SK-N-MC (cell line): ENCODE measurements at regions not wholly inside any gene's neighbourhood (a gene's known extent, or its start where the extent isn't known, plus 50 kb on each side); places are given as distances from the start of the nearest gene placed in this dataset.

Experiments used
- EZH2 ChIP-seq: fragments of 200-600 bp; sonication (generic); IDR thresholded peaks from one replicate; pipeline ENCODE4 v1.6.1; 2017; ENCODE audit warnings: antibody characterized with exemption
- FOXP2 ChIP-seq: optimal IDR thresholded peaks from 2 replicates; pipeline ENCODE3; 2011; ENCODE audit warnings: mild to moderate bottlenecking, moderate library complexity; ENCODE audit not compliant: insufficient read depth; ENCODE audit errors: extremely low read length, control extremely low read depth
- POLR2AphosphoS5 ChIP-seq: IDR thresholded peaks from 2 replicates; pipeline ENCODE4 v1.6.1; 2012; ENCODE audit warnings: mild to moderate bottlenecking, low read depth, low read length, borderline replicate concordance

DNA sequence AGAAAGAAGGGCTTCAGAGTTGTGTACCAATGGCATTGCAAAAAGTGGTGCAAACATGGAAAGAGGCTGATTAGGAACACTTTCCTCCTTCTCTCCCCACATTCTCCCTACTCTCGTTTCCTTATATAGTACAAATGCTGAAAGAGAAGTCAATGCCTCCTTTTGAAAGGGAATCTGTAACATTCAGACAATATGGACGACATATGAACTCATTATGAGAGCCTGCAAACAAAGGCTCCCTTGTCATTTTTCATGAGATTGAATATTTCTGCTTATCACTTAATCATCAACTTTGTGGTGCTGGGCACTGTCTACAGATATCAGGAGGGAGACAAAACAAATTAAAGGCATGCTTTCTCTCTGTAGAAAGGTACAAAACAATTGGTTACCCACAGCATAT is 437.1 kb upstream of the PHF14 start:
- TF ChIP-seq EZH2 (no peak), POLR2AphosphoS5 (no peak), FOXP2 (no peak)
